ENCODE measurements at regions not wholly inside any gene's neighbourhood (a gene's known extent, or its start where the extent isn't known, plus 50 kb on each side); places are given as distances from the start of the nearest gene placed in this dataset.

DNA sequence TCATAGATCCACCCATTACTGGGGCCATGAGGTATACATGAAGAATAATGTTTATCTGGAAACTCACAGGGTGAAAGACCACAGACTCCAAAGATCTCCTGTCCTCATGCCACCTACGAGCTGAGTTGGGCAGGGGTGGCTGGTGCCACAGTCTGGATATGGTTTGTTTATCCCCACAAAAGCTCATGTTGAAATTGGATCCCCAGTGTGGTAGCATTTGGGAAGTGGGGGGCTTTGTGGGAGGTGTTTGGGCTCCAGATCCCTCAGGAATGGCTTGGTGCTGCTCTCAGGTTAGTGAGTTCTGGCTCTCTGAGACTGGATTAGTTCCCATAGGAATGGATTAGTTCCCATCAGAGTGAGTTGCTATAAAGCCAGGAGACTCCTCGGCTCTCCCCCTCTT lies 192.3 kb upstream of the FSCB start:
- no peak for TF ChIP-seq CTCF (IDR thresholded peaks at IDR 0.05 in 8 of 11, conservative IDR thresholded peaks at IDR 0.05 in 3 of 11)
- no peak for TF ChIP-seq POLR2A (IDR thresholded peaks at IDR 0.05)
- no peak for TF ChIP-seq POLR2AphosphoS5 (IDR thresholded peaks at IDR 0.05)
